ENCODE measurements at regions not wholly inside any gene's neighbourhood (a gene's known extent, or its start where the extent isn't known, plus 50 kb on each side); places are given as distances from the start of the nearest gene placed in this dataset.

DNA sequence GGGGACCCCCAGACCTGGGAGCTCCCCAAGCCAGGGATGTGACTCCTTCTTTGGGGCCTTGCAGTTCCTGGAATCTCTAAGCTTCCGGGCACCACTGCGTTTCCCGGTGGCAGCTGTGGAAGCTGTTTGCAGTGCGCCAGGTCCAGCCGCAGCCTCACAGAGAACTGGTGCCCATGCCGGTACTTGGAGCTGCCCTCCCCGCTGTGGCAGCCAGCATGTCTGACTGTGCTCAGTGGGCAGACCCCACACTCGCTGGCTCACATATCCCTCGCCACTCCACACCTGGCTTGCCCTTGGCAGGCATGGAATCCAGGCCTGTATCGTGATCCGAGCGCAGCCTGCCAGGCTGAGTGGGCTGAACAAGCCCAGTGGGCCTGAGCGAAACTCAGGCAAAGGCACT, 753.2 kb upstream of the PCDH20 start:
- no peaks in the 10 kb centered on the region for H3K79me2 ChIP-seq (ENCODE audit: insufficient read depth, low read length)
- no peaks in the 10 kb centered on the region for H3K36me3 ChIP-seq (ENCODE audit: insufficient read depth, low read length)
- no peak overlapping the region for H3K4me2 ChIP-seq (ENCODE audit: low read depth, low read length, poor library complexity, severe bottlenecking)
- no peak for TF ChIP-seq EZH2phosphoT487 (IDR thresholded peaks at IDR 0.05; ENCODE audit: borderline replicate concordance)
- TF ChIP-seq, protein P1, sequence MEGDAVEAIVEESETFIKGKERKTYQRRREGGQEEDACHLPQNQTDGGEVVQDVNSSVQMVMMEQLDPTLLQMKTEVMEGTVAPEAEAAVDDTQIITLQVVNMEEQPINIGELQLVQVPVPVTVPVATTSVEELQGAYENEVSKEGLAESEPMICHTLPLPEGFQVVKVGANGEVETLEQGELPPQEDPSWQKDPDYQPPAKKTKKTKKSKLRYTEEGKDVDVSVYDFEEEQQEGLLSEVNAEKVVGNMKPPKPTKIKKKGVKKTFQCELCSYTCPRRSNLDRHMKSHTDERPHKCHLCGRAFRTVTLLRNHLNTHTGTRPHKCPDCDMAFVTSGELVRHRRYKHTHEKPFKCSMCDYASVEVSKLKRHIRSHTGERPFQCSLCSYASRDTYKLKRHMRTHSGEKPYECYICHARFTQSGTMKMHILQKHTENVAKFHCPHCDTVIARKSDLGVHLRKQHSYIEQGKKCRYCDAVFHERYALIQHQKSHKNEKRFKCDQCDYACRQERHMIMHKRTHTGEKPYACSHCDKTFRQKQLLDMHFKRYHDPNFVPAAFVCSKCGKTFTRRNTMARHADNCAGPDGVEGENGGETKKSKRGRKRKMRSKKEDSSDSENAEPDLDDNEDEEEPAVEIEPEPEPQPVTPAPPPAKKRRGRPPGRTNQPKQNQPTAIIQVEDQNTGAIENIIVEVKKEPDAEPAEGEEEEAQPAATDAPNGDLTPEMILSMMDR (conservative IDR thresholded peaks at IDR 0.05; ENCODE audit: low read length): no peak
- H3K9ac ChIP-seq (ENCODE audit: low read depth, low read length, poor library complexity, severe bottlenecking): no peak overlapping the region
- H3K27me3 ChIP-seq (ENCODE audit: insufficient read depth, low read length, poor library complexity, severe bottlenecking): no peaks in the 10 kb centered on the region
- H3K9me3 ChIP-seq (ENCODE audit: insufficient read depth, low read depth, low read length): no peaks in the 10 kb centered on the region
- no peaks in the 10 kb centered on the region for H3K4me1 ChIP-seq (ENCODE audit: insufficient read depth, low read length, poor library complexity, severe bottlenecking)
- no peaks in the 10 kb centered on the region for H3F3A ChIP-seq (ENCODE audit: low read depth)
- no peak overlapping the region for H2AFZ ChIP-seq (ENCODE audit: low read length)
- no peaks in the 10 kb centered on the region for H3K9me2 ChIP-seq (replicated peaks; ENCODE audit: low read depth, low read length)
- no peak overlapping the region for H3K4me3 ChIP-seq (ENCODE audit: low read length, poor library complexity, severe bottlenecking)
- no peaks in the 10 kb centered on the region for H4K20me1 ChIP-seq (ENCODE audit: insufficient read depth, low read length, poor library complexity, severe bottlenecking)

DNA sequence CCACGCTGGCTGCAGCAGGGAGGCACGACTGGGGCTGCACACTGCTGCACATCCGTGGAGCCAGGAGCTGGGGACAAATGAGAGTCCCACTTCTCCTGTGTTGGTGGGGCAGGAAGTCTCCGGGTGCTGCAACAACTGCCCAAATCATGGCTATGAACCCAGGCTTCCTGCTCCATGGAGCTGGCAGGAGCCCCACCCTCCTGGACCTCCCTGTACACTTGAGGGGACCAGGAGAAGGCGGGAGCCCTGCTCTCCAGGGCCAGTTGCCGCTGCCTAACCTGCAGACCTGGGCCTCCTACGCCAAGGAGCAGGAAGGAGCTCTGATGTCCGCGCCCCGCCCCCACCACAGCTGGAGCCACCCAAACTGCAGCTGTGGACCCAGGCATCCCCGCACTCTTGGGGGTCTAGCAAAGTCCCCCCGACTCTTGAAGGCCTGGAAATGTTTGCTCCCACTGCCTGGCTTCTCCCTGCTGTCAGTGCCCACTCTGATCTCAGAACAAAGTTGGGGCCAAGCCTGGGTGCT, 752.1 kb upstream of the PCDH20 start:
- H3K9me2 ChIP-seq (replicated peaks; ENCODE audit: low read depth, low read length): no peaks in the 10 kb centered on the region
- H4K20me1 ChIP-seq (ENCODE audit: insufficient read depth, low read length, poor library complexity, severe bottlenecking): no peaks in the 10 kb centered on the region
- H3F3A ChIP-seq (ENCODE audit: low read depth): no peaks in the 10 kb centered on the region
- no peaks in the 10 kb centered on the region for H3K27me3 ChIP-seq (ENCODE audit: insufficient read depth, low read length, poor library complexity, severe bottlenecking)
- no peaks in the 10 kb centered on the region for H3K36me3 ChIP-seq (ENCODE audit: insufficient read depth, low read length)
- no peak overlapping the region for H3K4me2 ChIP-seq (ENCODE audit: low read depth, low read length, poor library complexity, severe bottlenecking)
- no peak overlapping the region for H3K9ac ChIP-seq (ENCODE audit: low read depth, low read length, poor library complexity, severe bottlenecking)
- H3K9me3 ChIP-seq (ENCODE audit: insufficient read depth, low read depth, low read length): no peaks in the 10 kb centered on the region
- no peaks in the 10 kb centered on the region for H3K79me2 ChIP-seq (ENCODE audit: insufficient read depth, low read length)
- TF ChIP-seq EZH2phosphoT487 (IDR thresholded peaks at IDR 0.05; ENCODE audit: borderline replicate concordance): no peak
- TF ChIP-seq, protein P1 (conservative IDR thresholded peaks at IDR 0.05; ENCODE audit: low read length): no peak
- no peaks in the 10 kb centered on the region for H3K4me1 ChIP-seq (ENCODE audit: insufficient read depth, low read length, poor library complexity, severe bottlenecking)
- no peak overlapping the region for H3K4me3 ChIP-seq (ENCODE audit: low read length, poor library complexity, severe bottlenecking)
- H2AFZ ChIP-seq (ENCODE audit: low read length): no peak overlapping the region

DNA sequence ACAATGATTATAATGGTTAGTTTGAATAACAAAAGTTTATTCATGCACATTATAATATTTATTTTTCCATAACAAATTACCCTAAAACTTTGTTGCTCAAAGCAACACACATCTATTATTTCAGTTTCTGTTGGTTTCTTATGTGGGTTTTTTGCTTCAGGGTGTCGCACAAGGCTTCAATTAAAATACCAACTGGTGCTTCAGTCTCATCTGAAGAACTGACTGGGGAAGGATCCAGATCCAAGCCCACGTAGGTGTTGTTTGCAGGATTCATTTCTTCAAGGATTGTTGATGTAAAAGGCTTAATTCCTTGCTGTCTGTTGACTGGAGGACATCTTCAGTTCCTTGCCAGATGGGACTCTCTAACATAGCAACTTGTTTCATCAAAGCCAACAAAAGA, 747.2 kb upstream of the PCDH20 start:
- H4K20me1 ChIP-seq (ENCODE audit: insufficient read depth, low read length, poor library complexity, severe bottlenecking): no peaks in the 10 kb centered on the region
- H3F3A ChIP-seq (ENCODE audit: low read depth): no peaks in the 10 kb centered on the region
- H3K4me1 ChIP-seq (ENCODE audit: insufficient read depth, low read length, poor library complexity, severe bottlenecking): no peaks in the 10 kb centered on the region
- H3K36me3 ChIP-seq (ENCODE audit: insufficient read depth, low read length): no peaks in the 10 kb centered on the region
- H3K9me3 ChIP-seq (ENCODE audit: insufficient read depth, low read depth, low read length): no peaks in the 10 kb centered on the region
- no peak overlapping the region for H3K4me2 ChIP-seq (ENCODE audit: low read depth, low read length, poor library complexity, severe bottlenecking)
- H3K4me3 ChIP-seq (ENCODE audit: low read length, poor library complexity, severe bottlenecking): no peak overlapping the region
- no peaks in the 10 kb centered on the region for H3K79me2 ChIP-seq (ENCODE audit: insufficient read depth, low read length)
- no peak overlapping the region for H3K9ac ChIP-seq (ENCODE audit: low read depth, low read length, poor library complexity, severe bottlenecking)
- no peak overlapping the region for H2AFZ ChIP-seq (ENCODE audit: low read length)
- no peaks in the 10 kb centered on the region for H3K9me2 ChIP-seq (replicated peaks; ENCODE audit: low read depth, low read length)
- TF ChIP-seq, protein P1 (conservative IDR thresholded peaks at IDR 0.05; ENCODE audit: low read length): no peak
- TF ChIP-seq EZH2phosphoT487 (IDR thresholded peaks at IDR 0.05; ENCODE audit: borderline replicate concordance): no peak
- H3K27me3 ChIP-seq (ENCODE audit: insufficient read depth, low read length, poor library complexity, severe bottlenecking): no peaks in the 10 kb centered on the region

Measured in Loucy (cell line).